Psoas muscle (tissue), 7 donors: ENCODE measurements at regions not wholly inside any gene's neighbourhood (a gene's known extent, or its start where the extent isn't known, plus 50 kb on each side); places are given as distances from the start of the nearest gene placed in this dataset.

Experiments used
- ATAC-seq, 4 donors: fragments of 200-7000 bp; cut with Tn5 transposase; one replicate each; pipeline ENCODE4 v1.9.1; 2020; ENCODE audit warnings: moderate library complexity in 3 of 4, mild to moderate bottlenecking in 2 of 4
- DNase-seq, 2 donors: peaks; one replicate each; pipeline ENCODE4 v3.0.0-alpha.2; 2020
- H3K27ac ChIP-seq: fragments of 200-600 bp; one replicate; pipeline ENCODE4 v1.8.0; 2022
- H3K27me3 ChIP-seq, 3 donors: fragments of 200-600 bp in 1 of 3; one replicate each; pipeline versions ENCODE4 v1.6.1 to v1.8.0; 2013 to 2022; ENCODE audit warnings: low read length in 2 of 3, mild to moderate bottlenecking in 2 of 3, moderate library complexity in 1 of 3; ENCODE audit not compliant: insufficient read depth in 3 of 3
- H3K36me3 ChIP-seq, 2 donors: fragments of 200-600 bp in 1 of 2; one replicate each; pipeline versions ENCODE4 v1.6.1 to v1.8.0; 2013 to 2022; ENCODE audit warnings: low read depth in 1 of 2, mild to moderate bottlenecking in 1 of 2, moderate library complexity in 1 of 2; ENCODE audit not compliant: insufficient read depth in 1 of 2
- H3K4me1 ChIP-seq: fragments of 200-600 bp; one replicate; pipeline ENCODE4 v1.8.0; 2022
- H3K4me3 ChIP-seq: fragments of 200-600 bp; one replicate; pipeline ENCODE4 v1.8.0; 2022; ENCODE audit warnings: mild to moderate bottlenecking
- H3K9me3 ChIP-seq: fragments of 200-600 bp; one replicate; pipeline ENCODE4 v1.8.0; 2022
- WGBS, 3 donors: extraction: QIAGEN DNeasy Blood & Tissue Kit; methylation state at CpG; one replicate each; pipeline versions ENCODE4 v1.1.6 to v1.1.7; 2013; 5-methylcytosine and 5-hydroxymethylcytosine counted together
- intact Hi-C, 2 donors: fragments of 100-400 bp; cut with DNase I; formaldehyde crosslinking; loops; one replicate each; pipeline versions ENCODE4 v1.11.0 to v1.14.2; 2022
- TF ChIP-seq, protein P1 (sequence below): fragments of 200-600 bp; IDR thresholded peaks from one replicate; pipeline ENCODE4 v1.8.0; 2022; ENCODE audit warnings: antibody characterized with exemption
- donor health status: healthy with polysubstance abuse.
- donor health status: DM: no; HTN: no; CAD: no; lungs with moderate emphysema.
- donor health status: Bipolar disorder and iron deficiency.
- donor health status: healthy.
- donor health status: DM: yes; HTN: yes; CAD: no.
- donor health status: DM: no; HTN: no; CAD: no.
- donor health status: DM: yes; HTN: yes; CAD: no.

DNA sequence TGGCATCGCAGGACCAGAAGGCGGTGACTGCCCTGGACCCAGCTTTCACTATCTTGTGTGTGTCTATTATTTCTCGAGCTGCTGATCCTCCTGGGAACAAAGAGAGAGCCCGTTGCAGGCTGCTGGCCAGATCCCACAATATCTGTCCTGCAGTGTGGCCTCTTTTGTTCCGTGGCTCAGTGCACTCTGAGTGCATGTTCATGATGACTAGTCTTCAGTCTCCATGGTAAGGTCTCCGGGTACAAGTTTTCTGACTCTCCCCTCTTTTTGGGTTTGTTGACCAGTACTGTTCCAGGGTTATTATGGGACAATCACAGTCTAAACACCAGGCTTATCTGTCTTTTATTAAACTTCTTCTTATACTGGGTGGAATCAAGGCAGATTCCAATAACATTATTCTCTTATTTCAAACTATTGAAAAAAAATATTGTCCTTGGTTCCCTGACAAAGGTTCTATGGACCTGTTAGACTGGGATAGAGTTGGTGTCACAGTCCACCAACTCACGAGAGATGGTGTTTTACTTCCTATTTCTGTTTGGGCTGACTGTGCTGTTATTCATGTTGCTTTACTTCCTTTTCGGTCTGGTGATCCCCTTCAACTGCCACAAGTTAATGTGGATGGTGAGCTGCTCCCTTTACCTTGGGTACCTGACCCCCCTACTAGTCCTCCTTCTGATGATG lies 192.9 kb upstream of the ALG10B start:
- H3K36me3 ChIP-seq, result no peaks in the 10 kb centered on the region
- DNase-seq (no peak), ATAC-seq (no peak)
- intact Hi-C loops, result no loop called here
- H3K27me3 ChIP-seq, result no peaks in the 10 kb centered on the region
- 62 to 65% (median 64%) methylated on average over 8 of the region's 8 CpGs for WGBS, 3 donors
- H3K9me3 ChIP-seq, result no peaks in the 10 kb centered on the region
- H3K4me1 ChIP-seq, result no peaks in the 10 kb centered on the region
- no peak overlapping the region for H3K4me3 ChIP-seq
- TF ChIP-seq, protein P1, sequence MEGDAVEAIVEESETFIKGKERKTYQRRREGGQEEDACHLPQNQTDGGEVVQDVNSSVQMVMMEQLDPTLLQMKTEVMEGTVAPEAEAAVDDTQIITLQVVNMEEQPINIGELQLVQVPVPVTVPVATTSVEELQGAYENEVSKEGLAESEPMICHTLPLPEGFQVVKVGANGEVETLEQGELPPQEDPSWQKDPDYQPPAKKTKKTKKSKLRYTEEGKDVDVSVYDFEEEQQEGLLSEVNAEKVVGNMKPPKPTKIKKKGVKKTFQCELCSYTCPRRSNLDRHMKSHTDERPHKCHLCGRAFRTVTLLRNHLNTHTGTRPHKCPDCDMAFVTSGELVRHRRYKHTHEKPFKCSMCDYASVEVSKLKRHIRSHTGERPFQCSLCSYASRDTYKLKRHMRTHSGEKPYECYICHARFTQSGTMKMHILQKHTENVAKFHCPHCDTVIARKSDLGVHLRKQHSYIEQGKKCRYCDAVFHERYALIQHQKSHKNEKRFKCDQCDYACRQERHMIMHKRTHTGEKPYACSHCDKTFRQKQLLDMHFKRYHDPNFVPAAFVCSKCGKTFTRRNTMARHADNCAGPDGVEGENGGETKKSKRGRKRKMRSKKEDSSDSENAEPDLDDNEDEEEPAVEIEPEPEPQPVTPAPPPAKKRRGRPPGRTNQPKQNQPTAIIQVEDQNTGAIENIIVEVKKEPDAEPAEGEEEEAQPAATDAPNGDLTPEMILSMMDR, result no peak
- H3K27ac ChIP-seq, result no peak overlapping the region

DNA sequence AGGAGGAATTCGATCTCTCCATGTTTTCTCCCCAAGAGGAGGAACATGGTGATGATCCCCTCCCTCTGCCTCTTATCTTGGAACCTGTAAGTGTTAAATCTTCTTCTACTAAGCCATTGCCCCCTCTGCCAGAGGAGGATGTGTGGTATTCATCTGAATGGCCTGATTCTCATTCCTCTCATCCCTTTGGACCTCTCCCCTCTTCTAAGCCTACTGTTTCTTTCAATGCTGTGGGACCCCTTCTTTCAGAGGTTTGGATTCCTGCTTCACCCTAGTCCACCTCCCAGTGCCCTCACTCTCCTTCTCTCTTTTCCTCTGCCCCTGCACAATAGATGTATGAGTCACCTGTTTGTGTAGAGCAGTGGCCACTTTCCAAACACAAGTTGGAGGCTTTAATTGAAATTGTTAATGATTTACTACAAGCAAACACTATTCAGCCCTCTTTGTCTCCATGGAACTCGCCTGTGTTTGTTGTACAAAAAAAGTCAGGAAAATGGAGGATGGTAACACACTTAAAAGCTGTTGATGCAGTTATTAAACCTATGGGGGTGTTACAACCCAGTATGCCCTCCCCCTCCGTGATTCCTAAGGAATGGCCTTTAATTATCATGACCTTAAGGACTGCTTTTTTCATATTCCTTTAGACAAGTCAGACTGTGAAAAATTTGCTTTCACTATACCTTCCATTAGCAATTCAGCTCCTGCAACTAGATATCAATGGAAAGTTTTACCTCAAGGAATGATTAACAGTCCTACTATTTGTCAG lies 192.1 kb upstream of the ALG10B start:
- H3K9me3 ChIP-seq, result no peaks in the 10 kb centered on the region
- H3K36me3 ChIP-seq, result no peaks in the 10 kb centered on the region
- no peak for DNase-seq
- 26 to 40% (median 31%) methylated on average over 3 of the region's 3 CpGs for WGBS, 3 donors
- H3K27ac ChIP-seq, result no peak overlapping the region
- H3K4me1 ChIP-seq, result no peaks in the 10 kb centered on the region
- ATAC-seq, result no peak
- TF ChIP-seq, protein P1, result no peak
- no peaks in the 10 kb centered on the region for H3K27me3 ChIP-seq
- intact Hi-C loops, result no loop called here
- H3K4me3 ChIP-seq, result no peak overlapping the region

DNA sequence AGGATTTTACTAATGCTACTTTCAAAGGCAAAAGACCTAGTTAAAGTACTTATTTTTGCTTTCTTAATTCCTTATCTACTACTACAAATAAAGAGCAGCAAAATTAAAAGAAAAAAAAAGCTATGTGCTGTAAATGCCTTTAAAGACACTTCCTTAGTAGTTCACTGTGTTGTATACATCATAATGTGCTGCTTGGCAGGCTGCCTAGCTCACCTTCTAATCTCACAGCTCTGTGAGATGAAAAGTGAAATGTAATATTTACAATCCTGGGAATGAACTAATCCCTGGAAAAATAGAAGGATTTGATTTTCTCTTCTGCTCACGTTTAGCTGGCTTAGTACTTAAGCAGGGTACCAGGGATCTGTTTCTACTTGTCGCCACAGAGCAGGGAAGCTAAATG lies 184.4 kb upstream of the ALG10B start:
- Histone ChIP-seq H3K36me3 (no peaks in the 10 kb centered on the region), H3K9me3 (no peaks in the 10 kb centered on the region), H3K27ac (no peak overlapping the region), H3K4me1 (no peaks in the 10 kb centered on the region), H3K27me3 (no peaks in the 10 kb centered on the region), H3K4me3 (no peak overlapping the region)
- intact Hi-C loops, result no loop called here
- TF ChIP-seq, protein P1, result no peak
- ATAC-seq (no peak), DNase-seq (no peak)
- 35 to 42% (median 36%) methylated on average over 2 of the region's 2 CpGs for WGBS, 3 donors

DNA sequence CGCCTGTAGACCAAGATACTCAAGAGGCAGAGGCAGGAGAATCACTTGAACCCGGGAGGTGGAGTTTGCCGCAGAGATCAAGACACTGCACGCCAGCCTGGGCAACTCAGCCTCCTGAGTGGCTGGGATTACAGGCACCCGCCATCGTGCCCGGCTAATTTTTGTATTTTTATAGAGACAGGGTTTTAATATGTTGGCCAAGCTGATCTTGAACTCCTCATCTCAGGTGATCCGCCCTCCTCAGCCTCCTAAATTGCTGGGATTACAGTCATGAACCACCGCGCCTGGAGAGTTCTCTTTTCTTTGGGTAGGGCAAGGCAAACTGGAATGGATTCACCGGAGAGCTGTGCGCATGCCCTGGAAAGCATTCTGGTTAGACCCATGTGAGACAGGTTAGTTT lies 179.3 kb upstream of the ALG10B start:
- WGBS, 3 donors, result 81 to 95% (median 91%) methylated on average over 12 of the region's 12 CpGs
- DNase-seq (no peak), ATAC-seq (no peak)
- TF ChIP-seq, protein P1, result no peak
- H3K27me3 ChIP-seq, result peaks cover 0 to 10% (median 2%) of the 10 kb centered on the region in 3 donors
- H3K36me3 ChIP-seq, result no peaks in the 10 kb centered on the region
- no peak overlapping the region for H3K4me3 ChIP-seq
- no peak overlapping the region for H3K27ac ChIP-seq
- H3K4me1 ChIP-seq, result peaks cover 6% of the 10 kb centered on the region
- no peaks in the 10 kb centered on the region for H3K9me3 ChIP-seq
- intact Hi-C loops, result loop anchor here in 1 of 2 donors (5.0 kb wide), 1 partner anchor 180 kb away; the partner anchor contains the start of gene ALG10B
